HG03045 (cell line): ENCODE measurements at regions not wholly inside any gene's neighbourhood (a gene's known extent, or its start where the extent isn't known, plus 50 kb on each side); places are given as distances from the start of the nearest gene placed in this dataset.

Experiments
- ATAC-seq: cut with Tn5 transposase; IDR thresholded peaks from one replicate; pipeline ENCODE4 v1.9.1; 2021; ENCODE audit warnings: mild to moderate bottlenecking, moderate library complexity; ENCODE audit not compliant: unreplicated experiment

DNA sequence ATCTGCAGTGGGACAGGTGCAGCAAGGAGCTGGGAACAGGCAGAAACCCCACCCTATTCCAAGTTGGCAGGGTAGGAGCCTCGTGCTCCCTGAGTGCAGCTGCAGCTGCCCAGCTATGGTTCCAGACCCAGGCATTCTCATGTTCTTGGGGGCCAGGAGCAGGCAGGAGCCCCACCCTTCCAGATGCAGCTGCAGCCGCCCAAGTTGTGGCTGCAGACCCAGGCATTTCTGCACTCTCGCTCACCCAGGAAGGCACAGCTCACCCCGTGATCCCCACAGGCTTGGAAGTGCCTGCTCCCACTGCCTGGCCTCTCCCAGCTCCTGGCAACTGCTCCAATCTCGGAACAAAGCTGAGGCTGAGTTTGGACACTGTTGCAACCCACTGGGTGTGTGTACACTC, 275.8 kb upstream of the ADRA1B start:
- no peak for ATAC-seq

DNA sequence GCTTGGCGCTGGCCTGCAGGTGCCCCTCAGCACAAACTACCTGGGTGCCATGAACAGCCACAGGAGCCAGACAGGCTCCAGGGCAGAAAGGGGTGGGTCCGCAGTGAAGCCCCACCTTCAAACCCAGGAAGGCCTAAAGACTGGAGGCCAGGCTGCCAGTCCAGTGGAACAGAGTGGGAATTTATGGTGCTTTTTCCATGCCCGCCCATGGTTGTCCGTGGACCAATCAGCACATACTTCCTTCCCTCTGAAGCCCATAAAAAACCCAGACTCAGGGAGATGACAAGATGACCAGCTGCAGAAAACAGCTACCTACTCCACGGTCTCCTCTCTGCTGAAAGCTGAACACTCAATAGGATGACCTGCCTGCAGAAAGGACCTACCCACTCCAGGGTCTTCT, 275.4 kb upstream of the ADRA1B start:
- ATAC-seq: no peak

DNA sequence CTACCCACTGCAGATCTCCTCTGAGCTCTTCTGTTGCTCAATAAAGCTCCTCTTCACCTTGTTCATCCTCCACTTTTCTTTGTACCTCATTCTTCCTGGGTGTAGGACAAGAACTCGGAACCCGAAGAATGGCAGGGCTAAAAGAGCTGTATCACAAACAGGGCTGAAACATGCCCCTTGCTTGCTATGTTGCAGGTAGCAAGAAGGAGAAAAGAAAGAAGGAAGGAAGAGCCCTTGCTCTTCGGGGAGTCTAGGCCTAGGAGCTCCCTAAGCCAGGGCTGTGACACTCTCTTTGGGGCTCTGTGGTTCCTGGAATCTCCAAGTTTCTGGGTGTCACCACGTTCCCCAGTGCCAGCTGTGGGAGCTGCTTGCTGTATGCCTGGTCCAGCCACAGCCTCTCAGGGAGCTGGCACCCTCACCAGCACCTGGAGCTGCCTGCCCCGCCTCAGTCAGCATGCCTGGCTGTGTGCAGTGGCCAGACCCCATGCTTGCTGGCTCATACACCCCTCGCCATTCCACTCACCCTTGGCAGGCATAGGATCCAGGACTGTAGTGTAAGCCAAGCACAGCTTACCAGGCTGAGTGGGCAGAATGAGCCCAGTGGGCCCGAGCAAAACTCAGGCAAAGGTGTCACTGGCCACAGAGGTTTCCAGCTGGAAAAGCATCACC, 274.8 kb upstream of the ADRA1B start:
- ATAC-seq: no peak

DNA sequence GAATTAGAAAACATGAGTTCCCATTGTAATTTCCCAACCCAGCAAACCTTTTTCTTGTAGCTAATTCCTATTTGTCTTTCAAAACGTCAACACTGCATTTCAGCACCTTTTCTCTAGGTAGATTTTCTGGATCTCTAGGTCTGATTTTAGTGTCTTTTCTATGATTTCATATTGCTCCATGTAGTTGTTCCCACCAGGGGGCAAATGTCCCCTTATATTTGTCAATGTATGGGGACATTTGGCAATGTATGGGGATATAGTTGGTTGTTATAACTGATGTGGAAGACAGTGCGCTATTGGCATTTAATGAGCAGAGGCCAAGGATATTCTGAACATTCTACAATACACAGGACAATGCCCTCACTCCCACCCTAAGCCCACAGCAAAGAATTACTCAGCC, 273.9 kb upstream of the ADRA1B start:
- no peak for ATAC-seq

DNA sequence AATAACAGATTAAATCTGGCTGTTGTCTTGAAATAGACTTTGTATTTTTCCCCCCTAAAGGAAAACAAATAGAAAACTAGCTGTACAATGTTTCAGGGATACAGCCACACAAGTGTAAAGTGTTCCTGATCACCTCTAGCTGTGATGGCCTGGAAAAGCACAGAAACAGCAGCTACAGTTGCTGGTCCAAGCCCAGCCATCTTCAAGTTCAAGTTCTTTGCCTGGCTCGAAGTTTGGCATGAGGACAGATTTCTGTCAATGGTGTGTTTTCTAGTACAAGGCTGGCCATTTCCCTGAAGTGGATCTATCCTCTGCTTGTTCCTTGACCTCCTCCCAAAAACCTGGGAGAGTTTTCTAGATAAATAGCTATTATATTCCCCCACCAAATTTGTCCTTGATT, 272.2 kb upstream of the ADRA1B start:
- no peak for ATAC-seq

DNA sequence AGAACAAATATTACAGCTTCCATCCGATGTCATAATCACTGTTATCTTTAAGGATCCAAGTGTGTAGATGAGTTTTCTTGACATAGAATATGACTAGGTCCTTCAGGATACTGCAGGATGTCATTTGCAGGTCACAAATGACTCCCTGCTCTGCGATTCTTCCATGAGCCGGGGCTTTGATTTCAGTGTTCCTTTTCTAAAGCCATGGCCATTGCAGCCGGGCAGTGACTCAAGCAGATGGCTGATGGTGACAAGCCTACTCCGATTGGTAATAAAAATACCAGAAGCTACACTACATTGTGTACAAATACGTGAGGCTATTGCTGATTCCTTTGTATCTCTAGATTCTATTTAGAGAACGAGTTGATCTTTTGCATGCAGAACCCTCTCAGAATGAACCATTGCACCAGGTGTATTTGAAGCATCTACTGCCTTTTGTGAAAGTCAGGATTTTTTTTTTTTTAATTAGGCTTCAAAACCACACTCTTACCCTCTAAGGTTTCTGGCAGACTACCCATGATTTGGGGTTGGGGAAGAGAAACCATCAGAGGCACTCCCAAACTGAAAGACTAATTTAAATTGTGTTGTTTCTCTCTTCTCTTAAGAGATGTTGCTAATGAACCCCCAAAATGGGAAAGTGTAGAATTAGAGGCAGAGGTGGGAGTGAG, 271.0 kb upstream of the ADRA1B start:
- no peak for ATAC-seq

DNA sequence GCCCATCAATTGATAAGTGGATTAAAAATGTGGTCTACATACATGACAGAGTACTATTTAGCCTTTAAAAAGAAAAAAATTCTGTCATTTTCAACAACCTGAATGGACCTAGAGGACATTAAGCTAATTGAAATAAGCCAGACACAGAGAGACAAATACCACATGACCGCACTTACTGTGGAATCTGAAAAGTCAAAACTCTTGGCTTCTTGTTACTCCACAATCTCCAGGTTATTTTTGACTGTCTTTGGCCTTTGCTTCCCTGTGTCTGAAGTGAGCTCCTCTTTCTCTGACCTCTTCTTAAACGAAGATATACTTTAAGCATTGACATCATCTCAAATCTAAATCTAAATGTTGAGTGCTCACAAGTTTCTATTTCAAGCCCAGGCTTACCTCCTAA, 265.5 kb upstream of the ADRA1B start:
- ATAC-seq: no peak

DNA sequence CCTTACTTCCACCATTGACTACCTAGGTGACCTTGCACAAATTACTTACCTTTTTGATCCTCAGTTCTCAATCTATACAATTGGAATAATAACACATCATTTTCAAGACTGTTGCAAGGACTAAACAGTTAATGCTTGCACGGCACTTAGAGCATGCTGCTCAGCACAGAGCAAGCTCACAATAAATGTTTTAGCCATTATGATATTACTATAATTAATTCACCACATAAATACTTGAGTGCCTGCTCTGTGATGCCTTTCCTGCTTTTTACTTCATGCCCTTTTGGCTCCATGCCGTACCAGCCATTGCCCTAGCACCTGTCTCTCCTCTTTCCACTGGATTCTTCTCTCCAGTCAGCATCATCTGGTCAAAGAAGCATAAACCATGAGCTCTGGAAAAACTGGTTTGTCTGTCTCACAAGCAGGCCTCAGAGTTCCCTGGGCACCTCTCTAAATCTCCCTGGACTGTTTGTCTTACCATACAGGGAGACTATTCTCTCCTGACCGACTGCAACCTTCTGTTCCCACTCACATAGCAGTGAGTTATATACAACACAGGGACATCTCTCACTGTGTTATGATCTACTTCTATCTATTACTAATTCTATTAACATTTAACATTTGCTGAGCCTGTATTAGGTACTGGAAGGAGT, 260.4 kb upstream of the ADRA1B start:
- ATAC-seq: no peak

DNA sequence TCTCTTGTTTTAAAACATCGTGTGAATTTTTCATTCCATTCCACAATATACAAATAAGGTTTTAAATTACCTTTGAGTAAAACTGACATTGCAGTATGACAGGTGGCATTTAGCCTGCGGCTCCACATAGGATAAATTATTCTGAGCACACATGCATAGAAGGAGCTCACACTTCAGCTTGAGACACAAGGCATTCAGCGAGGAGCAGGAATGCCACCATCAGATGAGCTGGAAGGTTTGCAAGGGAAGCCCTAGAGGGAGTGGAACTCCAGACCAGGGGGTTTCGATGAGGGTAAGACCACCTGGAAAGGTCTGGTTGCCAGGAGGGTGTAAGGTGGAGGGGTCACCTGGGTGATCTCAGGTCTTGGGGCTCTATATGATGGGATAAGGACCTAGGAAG, 259.0 kb upstream of the ADRA1B start:
- no peak for ATAC-seq

DNA sequence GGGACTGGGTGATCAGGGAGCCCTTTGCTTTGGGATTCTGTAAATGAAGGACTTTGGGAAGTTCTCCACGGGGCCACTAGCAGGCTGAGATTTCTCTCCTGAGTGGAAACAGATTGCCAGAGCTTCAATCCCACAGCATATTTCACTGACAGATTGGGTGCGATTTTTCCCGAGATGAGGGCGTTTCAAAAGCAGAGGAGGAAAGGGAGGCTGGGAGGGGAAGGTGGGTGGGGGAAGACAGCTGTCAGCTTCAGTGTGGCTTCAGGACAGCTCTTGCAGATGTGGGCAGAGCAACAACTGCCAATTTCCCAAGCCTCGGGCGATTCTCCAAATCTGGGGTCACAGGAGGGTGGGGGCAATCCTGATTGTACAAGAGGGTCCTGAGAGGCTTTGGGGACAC, 258.5 kb upstream of the ADRA1B start:
- ATAC-seq: no peak

DNA sequence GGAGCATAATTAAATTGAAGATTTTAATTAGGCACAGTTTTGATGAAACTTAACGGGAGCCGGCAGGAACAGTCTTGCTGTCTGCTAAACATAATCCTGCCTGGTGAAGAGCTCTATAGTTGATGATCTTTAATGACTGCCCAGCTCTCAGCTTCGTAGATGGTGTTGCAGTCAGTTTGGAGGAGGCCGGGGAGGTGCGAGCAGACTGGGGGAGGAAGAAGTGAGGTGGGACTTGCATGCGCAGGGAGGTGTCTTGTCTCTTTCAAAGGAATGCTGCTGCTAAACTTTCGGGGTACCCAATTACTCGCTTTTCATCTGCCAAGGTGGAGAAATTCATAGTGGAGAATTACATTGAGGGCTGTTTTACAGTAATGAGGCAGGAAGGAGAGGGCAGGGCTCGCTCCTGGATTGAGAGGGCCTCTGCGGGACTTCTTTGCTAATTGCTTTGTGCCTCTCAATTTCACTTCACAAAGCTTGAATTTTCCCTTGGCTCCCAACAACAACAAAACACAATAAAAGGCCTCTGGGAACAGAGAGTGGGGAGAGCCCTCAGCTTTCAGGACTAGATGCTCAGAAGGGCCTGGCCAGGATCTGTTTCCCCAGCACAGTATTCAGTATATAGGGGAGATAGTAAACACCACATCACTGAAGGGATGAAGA, 257.9 kb upstream of the ADRA1B start:
- no peak for ATAC-seq

DNA sequence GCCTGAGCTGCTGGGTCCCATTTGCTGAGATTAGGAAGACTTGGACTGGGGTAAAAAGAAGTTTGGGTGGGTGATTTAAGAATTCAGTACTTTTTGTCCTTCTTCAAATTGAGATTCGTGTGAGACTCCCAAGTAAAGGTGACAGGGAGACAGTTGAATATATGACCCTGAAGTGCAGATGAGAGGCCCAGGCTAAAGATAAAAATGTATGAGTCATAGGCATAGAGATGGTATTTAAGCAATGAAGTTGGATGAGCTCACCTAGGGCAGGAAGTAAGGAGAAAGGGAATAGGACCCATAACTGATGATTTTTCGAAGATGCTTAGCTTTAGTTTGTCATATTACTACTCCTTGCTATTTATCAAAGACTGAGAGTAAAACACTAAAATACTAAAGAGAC, 255.9 kb upstream of the ADRA1B start:
- ATAC-seq: no peak

DNA sequence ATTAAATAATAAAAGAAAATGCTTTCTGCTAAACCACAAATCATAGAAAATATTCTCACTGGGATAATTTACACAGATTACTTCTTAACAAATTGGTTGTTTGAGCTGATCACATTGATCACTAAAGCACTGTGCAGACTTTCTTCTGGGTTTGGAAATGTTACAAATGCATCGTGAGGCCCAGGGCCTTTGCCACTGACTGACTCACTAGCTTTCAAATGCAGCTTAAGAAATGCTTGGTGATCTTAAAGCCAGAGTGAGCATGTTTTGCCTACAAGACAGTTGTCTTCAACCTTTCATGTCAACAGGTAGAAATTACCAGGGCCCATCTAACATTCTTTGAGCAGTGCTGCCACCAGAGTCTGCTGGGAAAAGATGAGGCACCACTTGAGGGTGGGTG, 252.3 kb upstream of the ADRA1B start:
- no peak for ATAC-seq

DNA sequence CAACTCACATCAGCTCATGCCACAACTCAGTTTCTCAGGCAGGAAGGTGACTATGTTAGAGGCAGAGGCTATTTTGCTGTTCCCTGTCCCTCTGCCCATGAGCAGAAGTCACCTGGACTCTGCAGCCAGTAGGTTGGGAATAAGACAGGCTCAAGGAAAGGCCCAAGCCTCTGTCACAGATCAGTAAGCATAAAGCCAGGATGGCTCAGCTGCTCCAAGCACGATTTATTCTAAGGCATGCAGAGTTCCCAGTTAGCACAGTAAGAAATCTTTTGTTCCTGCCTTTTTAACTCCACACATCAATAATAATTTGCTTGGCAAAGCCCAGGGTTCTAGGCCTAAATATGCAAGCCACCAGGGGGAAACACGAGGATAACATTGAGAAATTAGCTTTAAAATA, 249.0 kb upstream of the ADRA1B start:
- ATAC-seq: no peak

DNA sequence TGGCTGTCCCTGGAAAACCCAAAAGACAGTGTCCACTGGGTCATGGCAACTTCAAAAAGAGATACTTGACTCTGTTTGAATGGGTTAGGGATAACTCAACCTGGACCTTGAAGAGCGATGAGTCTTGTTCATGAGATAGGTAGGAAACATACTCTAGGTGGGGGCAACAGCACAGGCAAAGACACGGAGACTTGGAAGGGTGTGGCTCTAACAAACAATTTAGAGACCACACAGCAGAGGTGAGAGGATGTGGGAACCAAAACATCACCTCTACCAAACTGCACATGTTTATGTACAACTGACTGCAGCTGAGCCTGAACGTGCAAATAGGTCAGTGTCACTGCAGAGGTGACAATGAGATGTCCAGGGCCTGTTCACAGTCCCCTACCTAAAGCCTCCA, 247.7 kb upstream of the ADRA1B start:
- no peak for ATAC-seq

DNA sequence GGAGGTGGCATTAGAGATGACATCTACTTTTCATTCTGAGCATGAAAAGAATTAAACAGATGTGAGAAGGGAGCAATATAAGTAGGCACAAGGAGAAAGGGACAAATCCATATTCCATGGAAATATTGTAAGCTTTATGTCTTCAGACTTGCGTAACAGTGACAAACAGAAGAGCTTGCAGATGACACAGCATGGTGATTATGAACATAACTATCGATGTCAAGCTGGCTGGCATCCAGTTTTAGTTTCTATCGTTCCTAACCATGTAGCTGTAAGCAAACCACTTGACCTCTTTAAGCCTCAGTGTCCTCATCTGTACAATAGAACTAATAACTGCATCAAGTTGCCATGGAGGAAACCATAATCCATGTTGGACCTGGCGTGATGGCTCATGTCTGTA, 246.7 kb upstream of the ADRA1B start:
- no peak for ATAC-seq

DNA sequence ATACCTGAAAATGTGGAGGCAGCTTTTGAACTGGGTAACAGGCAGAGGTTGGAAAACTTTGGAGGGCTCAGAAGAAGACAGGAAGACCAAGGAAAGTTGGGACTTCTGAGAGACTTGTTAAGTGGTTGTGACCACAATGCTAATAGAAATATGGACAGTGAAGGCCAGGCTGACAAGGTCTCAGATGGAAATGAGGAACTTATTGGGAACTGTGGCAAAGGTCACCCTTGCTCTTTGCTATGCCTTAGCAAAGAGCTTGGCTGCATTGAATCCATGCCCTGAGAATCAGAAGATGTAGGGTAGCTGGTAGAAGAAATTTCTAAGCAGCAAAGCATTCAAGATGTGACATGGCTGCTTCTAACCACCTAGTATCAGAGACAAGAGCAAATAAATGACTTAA, 244.4 kb upstream of the ADRA1B start:
- ATAC-seq: no peak

DNA sequence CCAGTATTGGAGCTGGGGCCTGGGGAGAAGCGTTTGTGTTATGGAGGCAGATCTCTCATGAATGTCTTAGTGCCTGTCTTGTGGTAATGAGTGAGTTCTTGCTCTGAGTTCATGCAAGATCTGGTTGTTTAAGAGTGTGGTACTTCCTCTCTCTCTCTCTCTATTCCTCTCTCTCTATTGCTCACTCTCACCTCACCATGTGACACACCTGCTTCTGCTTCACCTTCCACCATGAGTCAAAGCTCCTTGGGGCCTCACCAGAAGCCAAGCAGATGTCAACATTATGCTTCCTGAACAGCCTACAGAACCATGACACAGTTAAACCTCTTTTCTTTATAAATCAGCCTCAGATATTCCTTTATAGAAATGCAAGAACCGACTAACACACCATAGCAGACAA, 242.7 kb upstream of the ADRA1B start:
- ATAC-seq: no peak

DNA sequence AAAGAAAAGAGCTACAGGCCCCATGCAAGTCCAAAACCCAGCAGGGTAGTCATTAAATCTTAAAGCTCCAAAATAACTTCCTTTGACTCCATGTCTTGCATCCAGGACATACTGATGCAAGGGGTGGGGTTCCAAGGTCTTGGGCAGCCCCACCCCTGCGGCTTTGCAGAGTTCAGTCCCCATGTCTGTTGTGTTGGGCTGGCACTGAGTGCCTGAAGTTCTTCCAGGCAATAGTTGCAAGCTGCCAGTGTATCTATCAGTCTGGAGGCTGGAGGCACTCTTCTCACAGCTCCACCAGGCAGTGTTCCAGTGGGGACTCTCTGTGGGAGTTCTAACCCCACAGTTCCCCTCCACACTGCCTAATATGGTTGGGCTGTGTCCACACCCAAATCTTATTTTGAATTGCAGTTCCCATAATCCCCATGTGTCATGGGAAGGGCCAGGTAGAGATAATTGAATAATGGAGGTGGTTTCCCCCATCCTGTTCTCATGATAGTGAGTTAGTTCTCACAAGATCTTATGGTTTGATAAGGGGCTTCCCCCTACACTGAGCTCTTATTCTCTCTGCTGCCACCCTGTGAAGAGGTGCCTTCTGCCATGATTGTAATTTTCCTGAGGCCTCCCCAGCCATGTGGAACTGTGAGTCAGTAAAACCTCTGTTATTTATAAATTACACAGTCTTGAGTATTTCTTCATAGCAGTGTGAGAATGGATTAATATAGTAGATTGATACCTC, 237.5 kb upstream of the ADRA1B start:
- no peak for ATAC-seq

DNA sequence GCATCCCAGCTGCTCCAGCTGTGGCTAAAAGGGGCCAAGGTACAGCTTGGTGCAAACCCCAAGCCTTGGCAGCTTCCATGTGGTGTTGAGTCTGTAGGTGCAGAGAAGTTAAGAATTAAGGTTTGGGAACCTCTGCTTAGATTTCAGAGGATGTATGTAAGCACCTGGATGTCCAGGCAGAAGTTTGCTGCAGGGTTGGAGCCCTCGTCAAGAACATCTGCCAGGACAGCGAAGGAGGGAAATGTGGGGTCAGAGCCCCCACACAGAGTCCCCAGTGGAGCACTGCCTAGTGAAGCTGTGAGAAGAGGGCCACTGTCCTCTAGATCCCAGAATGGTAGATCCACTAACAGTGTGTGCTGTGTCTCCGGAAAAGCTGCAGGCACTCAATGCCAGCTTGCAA, 236.2 kb upstream of the ADRA1B start:
- ATAC-seq: no peak

DNA sequence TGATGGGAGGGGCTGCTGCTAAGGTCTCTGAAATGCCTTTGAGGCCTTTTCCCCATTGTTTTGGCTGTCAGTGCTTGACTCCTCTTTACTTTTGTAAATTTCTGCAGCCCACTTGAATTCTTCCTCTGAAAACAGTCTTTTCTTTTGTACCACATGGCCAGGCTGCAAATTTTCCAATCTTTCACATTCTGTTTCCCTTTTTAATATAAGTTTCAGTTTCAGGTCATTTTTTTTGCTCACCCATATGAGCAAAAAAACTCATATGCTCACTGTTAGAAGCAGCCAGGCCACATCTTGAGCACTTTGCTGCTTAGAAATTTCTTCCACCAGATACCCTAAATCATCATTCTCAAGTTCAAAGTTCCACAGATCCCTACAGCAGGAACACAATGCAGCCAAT, 234.6 kb upstream of the ADRA1B start:
- ATAC-seq: no peak
